GDM1 (cell line): ENCODE measurements at regions not wholly inside any gene's neighbourhood (a gene's known extent, or its start where the extent isn't known, plus 50 kb on each side); places are given as distances from the start of the nearest gene placed in this dataset.

Source experiments
- DNase-seq: peaks from one replicate; lab custom pipeline; 2025; lab: John Stamatoyannopoulos, UW

DNA sequence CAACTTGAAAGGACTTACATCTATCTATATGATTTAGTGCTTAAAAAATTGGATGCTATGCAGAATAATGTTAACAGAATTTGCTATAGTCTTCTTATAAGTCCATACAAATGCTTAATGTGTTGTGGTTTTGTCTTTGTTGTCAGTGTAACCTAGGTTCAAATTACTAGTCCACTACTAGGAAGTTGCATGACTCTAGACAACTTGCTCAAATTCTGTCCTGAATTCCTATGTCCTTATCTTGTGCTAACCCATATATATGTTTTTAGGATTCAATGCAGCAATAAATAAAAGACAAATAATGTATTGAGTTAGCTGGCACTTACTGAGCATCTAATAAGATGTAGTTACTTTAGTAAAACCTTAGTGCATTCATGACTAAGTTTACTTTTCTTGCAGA lies 276.5 kb upstream of the KCNMB2 start:
- DNase-seq: no peak

DNA sequence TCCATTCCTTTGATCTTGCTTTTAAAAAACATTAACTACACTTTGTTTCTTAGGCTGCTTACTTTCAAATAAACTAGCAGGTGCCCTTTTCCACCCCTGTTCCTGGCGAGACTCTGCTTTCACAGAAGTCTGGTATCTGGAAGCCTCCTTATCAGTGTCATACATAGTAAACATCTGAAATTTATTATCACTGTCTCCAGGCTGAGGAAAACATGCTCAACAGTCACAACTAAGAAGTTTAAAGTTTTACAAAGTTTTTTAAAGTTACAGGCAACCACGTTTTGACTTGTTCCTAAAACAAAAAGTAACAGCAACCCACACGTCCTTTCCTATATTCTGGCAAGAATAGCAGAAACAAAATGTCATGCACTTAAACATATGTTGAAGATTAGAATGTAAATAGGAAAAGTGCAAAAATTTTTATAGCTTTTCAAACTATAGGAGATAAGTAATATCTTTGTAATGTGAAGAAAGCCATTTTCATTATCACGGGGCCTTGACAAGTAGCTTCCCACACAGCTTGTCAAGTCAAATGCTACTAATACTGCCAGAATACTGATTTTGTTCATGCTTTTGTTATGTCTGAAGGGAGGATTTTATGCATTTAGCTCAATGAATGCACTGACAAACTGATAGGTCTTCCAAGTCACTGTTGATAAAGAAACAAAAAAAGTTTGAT lies 275.2 kb upstream of the KCNMB2 start:
- DNase-seq: no peak

DNA sequence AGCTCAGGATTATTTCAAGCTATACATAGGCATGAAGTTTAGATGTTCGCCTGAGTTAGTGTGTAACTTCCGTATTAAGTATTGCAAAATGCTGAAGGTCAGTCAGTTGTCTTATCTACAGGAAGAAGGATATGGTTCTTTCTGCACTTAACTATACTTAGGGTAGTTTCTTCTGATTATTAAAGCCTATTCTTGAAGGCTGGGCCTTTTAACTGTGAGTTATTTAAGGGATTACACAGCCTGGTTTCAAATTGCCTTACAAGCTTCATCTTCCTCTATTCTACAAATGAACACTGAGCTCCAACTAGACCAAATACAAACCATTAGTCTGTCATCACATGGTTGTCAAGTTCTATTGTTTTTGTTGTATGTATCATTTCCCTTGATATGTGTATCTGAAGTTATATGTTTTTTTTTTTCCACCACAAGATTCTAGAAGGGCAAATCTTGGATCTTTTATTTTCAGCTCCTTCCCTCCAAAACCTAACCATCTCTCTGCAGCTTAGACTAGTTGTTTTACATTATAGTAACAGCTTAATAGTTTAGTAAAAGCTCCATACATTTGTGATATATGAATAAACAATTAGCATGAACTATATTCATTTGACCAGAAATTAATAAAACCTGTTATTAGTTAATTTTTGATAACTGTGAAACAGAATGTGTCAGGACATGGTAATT lies 272.9 kb upstream of the KCNMB2 start:
- DNase-seq: no peak

DNA sequence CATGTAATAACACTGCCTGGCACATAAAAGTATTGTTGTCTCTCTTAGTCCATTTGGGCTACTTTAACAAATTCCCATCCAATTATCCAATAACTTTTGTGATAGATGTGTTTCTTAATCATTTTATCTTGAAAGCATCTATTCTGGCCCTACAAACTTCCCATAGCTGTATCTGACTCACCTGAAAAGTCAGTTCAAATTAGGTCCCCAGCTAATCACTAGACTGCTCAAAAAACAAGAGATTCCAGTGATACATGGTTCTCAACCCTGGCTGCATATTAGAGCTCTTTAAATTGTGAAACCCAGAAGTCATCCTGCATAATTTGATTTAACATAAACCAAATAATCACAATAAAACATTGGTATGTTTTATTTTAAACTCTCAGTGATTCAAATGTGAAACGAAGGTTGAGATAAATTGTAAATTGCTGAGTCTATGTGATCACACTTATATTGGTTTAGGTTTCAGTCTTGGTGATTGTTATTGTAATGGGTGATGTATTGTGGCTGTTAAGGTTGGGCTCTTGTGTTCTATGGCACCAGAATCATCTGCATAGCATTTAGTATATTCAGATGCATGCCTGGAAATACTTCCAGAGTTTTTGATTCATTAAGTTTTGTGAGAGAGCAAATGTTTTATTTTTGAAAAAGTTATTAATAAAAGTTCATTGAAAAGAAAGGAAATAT lies 268.9 kb upstream of the KCNMB2 start:
- no peak for DNase-seq

DNA sequence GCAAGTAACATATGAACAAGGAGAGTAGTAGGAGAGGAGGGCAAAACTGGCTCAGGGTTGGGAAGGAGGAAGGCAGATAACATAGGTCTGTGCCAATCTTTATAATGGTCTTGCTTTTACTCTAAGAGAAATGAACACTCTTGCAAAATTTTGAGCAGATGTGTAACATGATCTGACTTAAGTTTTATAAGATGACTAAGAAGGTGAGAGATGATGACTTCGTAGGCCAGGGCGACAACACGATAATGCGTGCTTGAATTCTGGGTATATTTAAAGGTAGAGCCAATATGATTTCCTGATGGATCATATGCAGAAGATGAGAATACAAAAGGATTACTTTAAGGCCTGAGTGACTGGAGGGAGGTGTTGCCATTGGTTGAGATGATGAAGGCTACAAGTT lies 265.4 kb upstream of the KCNMB2 start:
- no peak for DNase-seq

DNA sequence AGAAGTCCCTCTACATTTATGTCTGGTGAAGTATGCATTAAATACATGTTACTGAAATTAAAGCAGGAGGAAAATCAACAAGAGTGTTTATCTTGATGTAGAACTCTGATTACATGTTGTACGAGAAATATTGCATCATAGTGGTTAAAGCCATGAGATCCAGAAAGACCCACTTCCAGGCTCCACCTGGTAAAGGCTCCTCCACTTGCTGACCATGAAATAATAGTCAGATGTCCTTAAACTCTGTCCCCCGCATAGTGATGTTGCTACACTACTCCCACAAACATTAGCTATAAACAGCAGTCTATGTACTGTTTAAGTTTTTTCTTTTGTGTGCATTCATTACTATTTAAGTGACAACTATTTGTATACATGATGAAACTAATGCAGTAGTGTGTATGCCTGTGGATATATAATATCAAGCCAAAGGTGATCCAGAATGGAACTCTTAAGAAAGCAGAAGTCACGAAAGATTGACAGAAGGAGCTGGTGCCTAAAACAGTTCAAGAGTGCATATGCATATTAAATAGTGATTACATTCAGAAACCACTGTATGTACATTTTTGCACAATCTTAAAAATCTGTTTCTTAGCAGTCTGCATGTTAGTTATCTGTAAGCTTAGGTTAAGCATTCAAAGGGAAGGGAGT lies 264.4 kb upstream of the KCNMB2 start:
- DNase-seq: no peak

DNA sequence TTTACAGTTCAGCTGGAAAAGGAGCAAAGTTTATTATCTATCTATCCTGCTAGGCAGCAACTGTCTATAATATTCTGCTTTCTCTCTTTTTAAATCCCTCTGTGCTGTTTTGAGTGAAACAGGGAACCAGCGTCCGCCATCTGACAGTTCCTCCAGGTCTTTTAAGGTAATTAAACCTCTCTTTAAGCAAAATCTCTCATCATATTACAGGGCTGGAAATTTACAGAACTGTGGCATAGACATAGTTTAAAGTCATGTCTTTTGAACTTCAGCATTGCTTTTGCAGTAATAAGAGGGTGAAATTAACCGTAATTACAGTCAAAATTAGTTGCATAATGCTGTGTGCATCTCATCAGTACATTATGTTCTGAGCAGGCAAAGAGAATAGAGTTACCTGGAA lies 263.4 kb upstream of the KCNMB2 start:
- no peak for DNase-seq

DNA sequence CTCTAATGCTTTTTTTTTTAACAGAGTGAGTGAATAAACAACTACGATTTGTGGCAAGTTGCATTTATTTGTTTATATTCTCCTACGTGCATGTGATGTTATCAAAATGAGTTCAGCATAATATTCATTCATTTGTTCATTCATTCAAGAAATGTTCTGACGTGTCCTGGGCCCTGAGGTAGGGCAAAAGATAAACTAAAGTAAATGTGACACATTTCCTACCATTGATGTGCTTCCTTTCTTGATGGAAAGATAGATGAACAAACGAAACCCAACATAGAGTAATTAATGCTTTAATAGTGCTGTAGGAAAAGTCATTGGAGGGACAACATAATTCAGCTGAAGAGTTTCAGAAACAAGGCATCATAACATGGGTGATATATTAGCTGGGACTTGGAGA lies 261.5 kb upstream of the KCNMB2 start:
- no peak for DNase-seq

DNA sequence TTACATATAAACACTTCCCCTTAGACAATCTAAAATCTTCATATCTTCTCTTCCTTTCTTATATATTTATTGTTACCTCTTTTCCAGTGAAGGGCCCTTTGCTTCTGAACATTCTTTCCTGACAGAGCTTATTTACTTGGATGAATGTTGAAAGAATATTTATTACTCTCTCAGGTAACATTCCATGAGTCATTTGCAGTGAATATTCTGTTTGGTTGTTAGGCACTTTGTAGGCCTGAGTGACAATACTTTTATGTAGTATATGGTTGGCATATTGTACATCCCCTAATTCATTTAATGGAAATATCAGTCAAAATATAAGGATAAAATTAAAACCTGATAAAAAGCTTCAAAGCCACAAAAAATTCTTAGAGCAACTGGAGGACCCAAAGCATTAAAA lies 260.9 kb upstream of the KCNMB2 start:
- DNase-seq: no peak

DNA sequence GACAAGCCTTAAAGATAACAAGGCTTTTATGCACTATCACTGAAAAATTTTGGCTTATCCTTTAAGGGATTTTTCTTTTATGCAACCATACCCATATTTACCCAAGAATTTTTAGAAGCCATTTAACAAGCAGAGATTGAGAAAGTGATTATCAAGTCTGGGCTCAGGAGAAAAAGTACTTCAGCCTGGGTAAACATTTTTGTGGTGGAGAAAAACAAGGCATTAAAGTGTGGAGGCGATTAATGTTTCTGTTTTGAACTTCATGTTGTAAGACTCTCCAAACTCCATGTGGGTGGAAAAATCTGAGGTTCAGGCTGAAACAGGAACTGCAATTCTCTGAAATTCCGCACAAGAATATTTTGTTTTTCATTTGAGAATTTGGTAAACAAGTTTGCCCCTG lies 260.4 kb upstream of the KCNMB2 start:
- DNase-seq: no peak

DNA sequence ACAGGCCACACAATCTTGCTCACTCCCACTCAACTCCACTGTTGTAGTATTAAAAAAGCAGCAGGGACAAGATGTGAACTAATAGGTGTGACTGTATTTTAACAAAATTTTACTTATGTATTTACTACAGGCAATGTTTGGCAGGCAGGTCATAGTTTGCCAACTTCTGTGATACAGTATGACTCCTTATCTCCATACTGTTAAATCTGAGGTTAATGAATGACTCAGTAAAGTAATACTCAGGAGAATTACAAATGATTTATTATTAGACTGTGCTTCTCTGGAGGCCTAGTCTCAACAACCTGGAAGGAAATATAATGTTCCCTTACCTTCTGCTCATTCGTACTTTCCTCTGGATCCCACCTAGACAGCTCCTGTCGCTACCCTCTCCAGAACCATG lies 258.6 kb upstream of the KCNMB2 start:
- no peak for DNase-seq

DNA sequence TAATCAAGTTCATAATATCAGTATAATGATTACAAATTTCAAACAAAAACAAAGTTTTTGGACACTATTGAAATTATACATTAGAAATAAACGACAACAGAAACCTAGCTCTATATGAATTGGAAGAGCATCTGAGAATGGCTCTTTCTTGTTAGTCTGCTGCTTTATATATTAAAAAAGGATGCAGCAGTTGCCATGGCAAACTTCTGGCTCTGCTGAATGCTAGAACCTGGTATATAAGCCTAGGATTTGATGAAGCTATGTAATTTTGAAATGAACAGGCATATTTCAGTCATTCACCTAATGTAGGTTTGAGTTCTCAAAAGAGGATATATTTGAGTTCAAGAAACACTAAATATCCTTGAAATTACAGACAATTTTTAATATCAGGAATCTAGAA lies 252.7 kb upstream of the KCNMB2 start:
- DNase-seq: no peak

DNA sequence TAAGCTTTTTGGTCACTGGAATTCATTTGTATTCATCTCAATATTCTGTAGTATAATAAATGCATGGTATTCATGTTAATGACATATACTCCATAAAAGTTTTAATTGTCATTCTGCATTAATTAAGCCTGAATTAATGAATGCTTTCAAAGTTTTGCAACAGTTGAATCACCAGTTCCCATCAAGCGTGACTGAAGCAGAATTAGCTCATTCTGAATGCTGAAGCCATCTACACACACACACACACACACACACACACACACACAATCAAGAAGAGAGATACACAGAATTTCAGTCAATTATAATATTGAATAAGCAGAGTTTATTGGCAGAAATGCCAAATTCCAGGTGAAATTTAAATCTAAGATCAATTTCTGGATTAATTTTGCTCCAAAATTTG lies 252.1 kb upstream of the KCNMB2 start:
- DNase-seq: no peak

DNA sequence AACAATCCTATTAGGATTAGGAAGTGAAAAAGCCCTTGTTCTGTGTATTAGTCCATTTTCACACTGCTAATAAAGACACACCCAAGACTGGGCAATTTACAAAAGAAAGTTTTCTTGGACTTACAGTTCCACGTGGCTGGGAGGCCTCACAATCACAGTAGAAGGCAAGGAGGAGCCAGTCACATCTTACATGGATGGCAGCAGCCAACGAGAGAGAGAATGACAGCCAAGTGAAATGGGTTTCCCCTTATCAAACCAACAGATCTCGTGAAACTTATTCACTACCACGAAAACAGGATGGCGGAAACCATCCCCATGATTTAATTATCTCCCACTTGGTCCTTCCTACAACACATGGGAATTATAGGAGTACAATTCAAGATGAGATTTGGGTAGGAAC lies 248.2 kb upstream of the KCNMB2 start:
- no peak for DNase-seq

DNA sequence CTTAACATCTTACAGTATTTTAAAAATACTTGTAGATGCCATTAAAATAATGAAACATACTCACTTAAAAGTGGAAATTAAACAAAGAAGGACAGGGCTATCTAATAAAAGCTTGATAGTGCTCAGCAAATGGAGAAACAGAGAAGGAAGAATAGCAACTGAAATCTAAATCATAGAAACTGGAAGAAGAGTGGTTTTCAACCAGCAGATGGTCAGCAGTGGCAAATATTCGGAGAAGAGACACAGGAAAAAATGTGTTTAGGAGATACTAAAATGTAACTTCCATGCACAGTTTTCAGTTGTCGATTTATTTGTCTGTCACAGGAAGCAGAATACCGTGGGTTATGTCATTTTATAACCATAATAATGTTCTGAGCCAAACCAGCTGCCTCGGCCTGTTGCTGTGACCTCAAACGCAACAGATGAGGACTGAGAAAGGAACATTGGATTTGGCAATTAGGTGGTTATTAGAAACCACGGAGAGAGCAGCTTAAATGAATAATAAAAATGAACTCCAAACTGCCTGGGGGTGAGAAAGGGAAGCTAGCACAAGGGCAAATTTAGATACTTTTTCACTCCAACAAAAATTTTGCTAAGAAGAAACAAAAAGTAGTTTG lies 246.6 kb upstream of the KCNMB2 start:
- no peak for DNase-seq

DNA sequence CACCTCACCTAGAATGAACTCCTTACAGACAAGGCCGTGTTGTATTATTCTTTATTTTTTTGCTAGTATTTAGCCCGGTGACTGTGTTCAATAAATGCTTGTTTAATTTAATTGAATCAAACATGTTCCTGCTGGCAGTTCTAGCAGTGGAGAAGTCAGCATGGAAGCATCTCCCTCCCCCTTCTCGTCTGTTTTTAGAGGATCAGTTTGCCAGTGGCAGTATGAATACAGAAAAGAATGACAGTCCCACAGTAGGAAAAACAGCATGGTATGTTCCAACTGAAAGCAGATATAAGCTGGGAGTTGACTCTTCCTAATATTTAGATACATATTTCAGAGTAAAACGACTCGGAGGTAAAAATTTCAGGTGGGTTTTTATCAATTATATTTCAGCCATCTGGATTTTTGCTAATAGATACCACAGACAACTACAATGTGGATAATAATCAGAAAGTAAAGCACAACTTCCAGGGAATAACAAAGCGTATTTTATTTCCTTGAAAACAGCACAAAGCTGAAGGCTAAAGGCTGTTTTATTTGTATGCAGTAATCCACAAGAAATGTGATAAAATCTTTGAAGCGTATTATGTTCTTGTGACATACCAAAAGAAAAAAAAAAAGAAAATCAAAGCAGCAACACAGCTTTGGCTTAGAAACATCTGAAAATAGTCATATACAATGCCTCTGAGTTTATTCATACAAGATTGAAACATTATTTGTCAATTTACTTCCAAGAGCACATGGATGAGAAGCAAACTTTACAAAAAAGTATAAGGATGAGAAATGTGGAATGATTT lies 244.5 kb upstream of the KCNMB2 start:
- DNase-seq: no peak

DNA sequence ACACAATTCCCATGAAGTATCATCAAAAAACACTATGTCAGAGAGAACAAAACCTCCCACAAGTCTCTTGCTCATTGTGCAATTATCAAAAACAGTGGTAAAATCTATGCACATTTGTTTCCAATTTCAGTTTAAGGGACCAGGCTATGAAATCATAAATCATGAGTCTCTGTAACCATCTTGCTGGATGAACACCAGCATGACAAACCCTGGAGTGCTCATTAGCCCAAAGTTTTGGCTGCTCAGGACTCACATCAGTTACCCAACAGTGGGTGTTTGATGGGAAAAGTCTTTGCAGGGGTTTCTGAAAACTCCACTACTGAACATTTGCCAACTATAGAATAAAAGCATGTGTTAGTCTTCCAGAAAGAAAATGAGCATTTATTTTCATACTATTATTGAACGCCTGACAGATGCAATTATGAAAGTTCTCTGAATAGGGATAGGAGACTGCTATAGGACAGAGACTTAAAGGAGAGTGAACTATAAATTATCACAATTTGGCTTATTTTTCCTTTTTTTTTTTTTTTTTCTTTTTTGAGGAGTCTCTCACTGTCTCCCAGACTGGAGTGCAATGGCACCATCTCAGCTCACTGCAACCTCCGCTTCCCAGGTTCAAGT lies 240.8 kb upstream of the KCNMB2 start:
- DNase-seq: no peak

DNA sequence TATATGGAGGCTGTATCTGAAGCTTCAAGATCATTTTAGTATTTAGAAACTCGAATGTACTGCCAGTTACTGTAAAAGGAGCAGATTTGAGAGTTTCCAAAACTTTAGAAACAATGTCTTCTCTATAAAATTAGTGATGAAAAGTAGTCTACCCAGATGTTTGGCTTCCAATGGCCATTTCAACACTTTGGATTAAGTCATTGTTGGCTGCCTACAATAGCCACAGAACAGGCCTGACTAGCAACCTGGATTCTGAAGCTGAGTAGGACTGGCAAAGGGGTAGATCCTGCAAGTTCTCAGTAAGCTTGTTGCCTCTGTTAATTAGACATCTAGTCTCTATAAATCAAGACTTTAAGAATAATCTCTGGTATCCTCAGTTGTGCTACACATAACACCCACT lies 239.0 kb upstream of the KCNMB2 start:
- DNase-seq: no peak

DNA sequence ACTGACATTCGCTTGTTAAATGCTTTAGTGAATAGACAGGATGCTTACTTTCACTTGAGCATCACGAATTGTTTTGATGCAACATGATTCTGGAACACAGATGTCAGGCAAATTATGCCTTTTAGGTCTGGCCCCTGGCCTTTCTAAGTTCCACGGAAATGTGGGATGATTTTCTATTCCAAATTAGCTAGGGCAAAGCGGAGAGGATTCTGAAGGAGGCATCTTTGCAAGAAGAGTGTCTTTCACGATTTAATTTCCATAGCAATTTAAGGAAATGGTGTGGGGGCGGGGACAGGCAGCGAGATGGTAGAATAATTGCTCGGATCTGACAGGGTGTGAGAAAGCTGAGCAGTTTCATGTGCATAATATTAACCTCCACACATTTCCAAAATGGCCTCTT lies 238.5 kb upstream of the KCNMB2 start:
- no peak for DNase-seq

DNA sequence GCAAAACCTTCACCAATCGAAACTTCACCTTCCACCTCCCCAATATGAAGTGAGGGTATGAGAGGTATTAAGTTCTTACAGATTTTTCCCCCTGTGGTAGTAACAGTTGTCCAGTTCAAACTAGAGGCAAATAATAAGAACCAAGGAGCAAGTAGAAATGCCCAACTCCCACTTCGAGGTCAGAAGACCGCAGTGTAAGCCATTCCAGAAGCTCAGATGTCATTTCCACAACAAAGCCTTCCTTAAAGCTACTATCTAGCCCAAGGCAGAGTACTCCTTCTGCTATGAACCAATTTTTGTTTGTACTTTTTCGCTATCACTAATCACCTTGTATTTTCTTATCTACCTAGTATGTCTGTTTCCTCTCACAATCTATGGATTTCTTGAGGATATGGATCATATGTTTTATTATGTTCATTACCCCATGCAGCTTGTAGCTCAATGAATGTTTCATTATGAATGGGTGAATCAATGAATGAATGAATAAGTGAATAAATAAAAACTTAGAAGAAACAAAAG lies 235.7 kb upstream of the KCNMB2 start:
- no peak for DNase-seq
